Testis (tissue), 2 donors: ENCODE measurements at regions not wholly inside any gene's neighbourhood (a gene's known extent, or its start where the extent isn't known, plus 50 kb on each side); places are given as distances from the start of the nearest gene placed in this dataset.

Experiments used
- POLR2A ChIP-seq: fragments of 450-650 bp; IDR thresholded peaks from one replicate; pipeline ENCODE4 v1.6.1; 2017; ENCODE audit warnings: antibody characterized with exemption, mild to moderate bottlenecking, moderate library complexity
- TF ChIP-seq, protein P1 (sequence below), 3 experiments: fragments of 450-650 bp in 2 of 3; fragments of 200-600 bp in 1 of 3; sonication (generic) in 1 of 3; IDR thresholded peaks; one replicate each; pipeline ENCODE4 v1.5.1; 2016 to 2019; ENCODE audit warnings: antibody characterized with exemption in 3 of 3, mild to moderate bottlenecking in 2 of 3, moderate library complexity in 1 of 3

- no peak for TF ChIP-seq POLR2A
- TF ChIP-seq, protein P1, sequence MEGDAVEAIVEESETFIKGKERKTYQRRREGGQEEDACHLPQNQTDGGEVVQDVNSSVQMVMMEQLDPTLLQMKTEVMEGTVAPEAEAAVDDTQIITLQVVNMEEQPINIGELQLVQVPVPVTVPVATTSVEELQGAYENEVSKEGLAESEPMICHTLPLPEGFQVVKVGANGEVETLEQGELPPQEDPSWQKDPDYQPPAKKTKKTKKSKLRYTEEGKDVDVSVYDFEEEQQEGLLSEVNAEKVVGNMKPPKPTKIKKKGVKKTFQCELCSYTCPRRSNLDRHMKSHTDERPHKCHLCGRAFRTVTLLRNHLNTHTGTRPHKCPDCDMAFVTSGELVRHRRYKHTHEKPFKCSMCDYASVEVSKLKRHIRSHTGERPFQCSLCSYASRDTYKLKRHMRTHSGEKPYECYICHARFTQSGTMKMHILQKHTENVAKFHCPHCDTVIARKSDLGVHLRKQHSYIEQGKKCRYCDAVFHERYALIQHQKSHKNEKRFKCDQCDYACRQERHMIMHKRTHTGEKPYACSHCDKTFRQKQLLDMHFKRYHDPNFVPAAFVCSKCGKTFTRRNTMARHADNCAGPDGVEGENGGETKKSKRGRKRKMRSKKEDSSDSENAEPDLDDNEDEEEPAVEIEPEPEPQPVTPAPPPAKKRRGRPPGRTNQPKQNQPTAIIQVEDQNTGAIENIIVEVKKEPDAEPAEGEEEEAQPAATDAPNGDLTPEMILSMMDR (IDR thresholded peaks at IDR 0.05) = no peak
Observed at GRCh38 chr10:50999163-50999562, 75.1 kb upstream of the PRKG1 start.
